Body of pancreas (tissue), 4 donors: ENCODE measurements at regions not wholly inside any gene's neighbourhood (a gene's known extent, or its start where the extent isn't known, plus 50 kb on each side); places are given as distances from the start of the nearest gene placed in this dataset.
"Not testable (repeated sequence)": the region's sequence is repeated elsewhere in the genome, so short reads cannot be mapped to it uniquely, and the experiment has no call there.

Experiments used
- ATAC-seq: fragments of 150-250 bp; one replicate; pipeline ENCODE4 v1.9.1; 2016
- DNase-seq, 4 donors: peaks; one replicate each; pipeline ENCODE4 v3.0.0-alpha.2; 2019
- H3K27ac ChIP-seq, 4 donors: fragments of 200-600 bp; sonication (generic); 1 replicate in 3 of 4; 2 replicates in 1 of 4; pipeline versions ENCODE4 v1.5.1 to v1.6.1; 2016 to 2019; ENCODE audit warnings: mild to moderate bottlenecking in 1 of 4, mixed read lengths in 1 of 4, moderate library complexity in 1 of 4
- H3K27me3 ChIP-seq, 2 donors: fragments of 200-600 bp; sonication (generic); one replicate each; pipeline ENCODE4 v1.6.0; 2016; ENCODE audit warnings: mild to moderate bottlenecking in 1 of 2
- H3K36me3 ChIP-seq, 2 donors: fragments of 200-600 bp; sonication (generic); replicated peaks in 1 of 2; 2 replicates each; pipeline ENCODE4 v1.5.1; 2016; ENCODE audit warnings: low read depth in 2 of 2; ENCODE audit not compliant: insufficient read depth in 1 of 2
- H3K4me1 ChIP-seq: fragments of 200-600 bp; sonication (generic); one replicate; pipeline ENCODE4 v1.6.0; 2016
- H3K4me3 ChIP-seq, 2 donors: fragments of 200-600 bp; sonication (generic); 1 replicate in 1 of 2; 2 replicates in 1 of 2; pipeline ENCODE4 v1.5.1; 2016 to 2019
- H3K9me3 ChIP-seq, 3 donors: fragments of 200-600 bp; sonication (generic); 1 replicate in 2 of 3; 2 replicates in 1 of 3; pipeline ENCODE4 v1.5.1; 2016
- POLR2A ChIP-seq, 3 donors: fragments of 450-650 bp; IDR thresholded peaks; one replicate each; pipeline ENCODE4 v1.6.1; 2016; ENCODE audit warnings: antibody characterized with exemption in 3 of 3, mild to moderate bottlenecking in 2 of 3
- WGBS, 2 donors: methylation state at CpG; one replicate each; pipeline ENCODE4 v1.1.5; 2017; 5-methylcytosine and 5-hydroxymethylcytosine counted together
- intact Hi-C: fragments of 100-400 bp; cut with DNase I; formaldehyde crosslinking; loops from one replicate; pipeline ENCODE4 v1.15.1; 2023
- TF ChIP-seq, protein P1 (sequence below), 7 experiments: fragments of 450-650 bp in 4 of 7; fragments of 200-600 bp in 3 of 7; sonication (generic) in 3 of 7; IDR thresholded peaks; one replicate each; pipeline ENCODE4 v1.5.1; 2016 to 2019; ENCODE audit warnings: antibody characterized with exemption in 7 of 7

DNA sequence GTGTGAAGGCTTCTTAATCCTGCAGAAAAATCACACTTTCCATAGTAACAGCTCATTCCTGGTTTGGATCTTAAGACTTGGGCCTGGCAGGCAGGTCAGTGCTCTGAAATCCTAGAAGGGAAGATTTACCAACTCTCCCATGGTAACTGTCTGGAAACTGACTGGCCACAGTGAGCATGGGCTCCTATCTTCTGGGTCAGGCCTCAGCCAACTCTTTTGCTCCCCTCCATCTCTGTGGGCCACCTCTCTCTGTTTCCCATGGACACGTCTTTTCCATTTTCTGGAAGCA, 86.7 kb downstream of the ACAA2 start:
- Histone ChIP-seq H3K9me3 (no peaks in the 10 kb centered on the region), H3K27ac (no peak overlapping the region), H3K36me3 (no peaks in the 10 kb centered on the region), H3K4me3 (no peak overlapping the region), H3K27me3 (no peaks in the 10 kb centered on the region), H3K4me1 (peaks cover 8% of the 10 kb centered on the region)
- intact Hi-C loops: no loop called here
- TF ChIP-seq, protein P1, sequence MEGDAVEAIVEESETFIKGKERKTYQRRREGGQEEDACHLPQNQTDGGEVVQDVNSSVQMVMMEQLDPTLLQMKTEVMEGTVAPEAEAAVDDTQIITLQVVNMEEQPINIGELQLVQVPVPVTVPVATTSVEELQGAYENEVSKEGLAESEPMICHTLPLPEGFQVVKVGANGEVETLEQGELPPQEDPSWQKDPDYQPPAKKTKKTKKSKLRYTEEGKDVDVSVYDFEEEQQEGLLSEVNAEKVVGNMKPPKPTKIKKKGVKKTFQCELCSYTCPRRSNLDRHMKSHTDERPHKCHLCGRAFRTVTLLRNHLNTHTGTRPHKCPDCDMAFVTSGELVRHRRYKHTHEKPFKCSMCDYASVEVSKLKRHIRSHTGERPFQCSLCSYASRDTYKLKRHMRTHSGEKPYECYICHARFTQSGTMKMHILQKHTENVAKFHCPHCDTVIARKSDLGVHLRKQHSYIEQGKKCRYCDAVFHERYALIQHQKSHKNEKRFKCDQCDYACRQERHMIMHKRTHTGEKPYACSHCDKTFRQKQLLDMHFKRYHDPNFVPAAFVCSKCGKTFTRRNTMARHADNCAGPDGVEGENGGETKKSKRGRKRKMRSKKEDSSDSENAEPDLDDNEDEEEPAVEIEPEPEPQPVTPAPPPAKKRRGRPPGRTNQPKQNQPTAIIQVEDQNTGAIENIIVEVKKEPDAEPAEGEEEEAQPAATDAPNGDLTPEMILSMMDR (IDR thresholded peaks at IDR 0.05): no peak
- no peak for TF ChIP-seq POLR2A (IDR thresholded peaks at IDR 0.05)
- 89 to 90% methylated on average over 1 of the region's 1 CpG for WGBS, 2 donors
- DNase-seq: no peak
- no peak for ATAC-seq

DNA sequence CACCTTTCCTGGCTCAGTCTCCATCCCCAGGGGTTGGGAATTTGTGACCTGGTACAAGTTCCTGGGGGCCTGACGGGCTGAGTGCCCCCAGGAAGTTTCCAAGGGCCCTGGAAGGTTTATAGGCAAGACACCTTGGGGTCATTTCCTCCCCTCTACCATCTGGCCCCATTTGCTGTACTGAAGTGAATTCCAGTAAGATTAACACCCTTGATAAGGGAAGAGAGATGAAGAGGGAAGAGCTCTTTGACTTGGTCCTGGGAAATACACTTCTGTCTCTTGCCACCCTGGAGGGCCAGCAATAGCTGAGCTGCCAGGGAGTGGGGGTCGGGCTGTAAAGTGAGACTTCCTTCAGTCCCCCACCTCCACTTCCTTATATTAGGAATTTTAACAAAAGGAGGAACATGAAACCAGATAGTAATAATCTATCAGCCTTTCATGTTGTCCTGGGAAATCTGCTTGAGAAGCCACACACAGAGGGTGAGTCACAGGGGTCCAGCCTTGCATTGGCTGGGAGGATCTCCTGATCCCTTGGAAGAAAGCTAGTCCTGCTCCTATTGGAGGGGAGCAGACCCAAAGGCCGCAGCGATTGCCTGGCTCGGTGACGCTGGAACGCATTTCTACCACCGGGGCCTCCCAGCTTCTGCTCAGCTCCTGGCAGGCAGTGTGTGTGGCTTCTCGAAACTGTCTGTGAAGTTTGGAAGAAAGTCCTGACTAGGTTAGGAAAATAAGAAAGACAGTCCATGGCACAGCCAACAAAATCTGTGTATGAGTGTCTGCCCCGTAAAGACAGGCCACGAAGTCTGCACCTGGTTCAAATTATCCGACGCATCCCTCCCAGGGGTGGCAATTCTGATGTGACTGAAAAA, 87.3 kb downstream of the ACAA2 start:
- 80 to 89% methylated on average over 13 of the region's 13 CpGs for WGBS, 2 donors
- Histone ChIP-seq H3K4me3 (no peak overlapping the region), H3K27me3 (no peaks in the 10 kb centered on the region), H3K27ac (peak overlapping the region in 1 of 4 donors; percentile 41), H3K4me1 (peaks cover 2% of the 10 kb centered on the region), H3K36me3 (no peaks in the 10 kb centered on the region), H3K9me3 (no peaks in the 10 kb centered on the region)
- DNase-seq (peak; percentile 22 to 46 (median 36)), ATAC-seq (peak; percentile 52)
- TF ChIP-seq, protein P1 (IDR thresholded peaks at IDR 0.05): no peak
- TF ChIP-seq POLR2A (IDR thresholded peaks at IDR 0.05): no peak
- intact Hi-C loops: no loop called here

DNA sequence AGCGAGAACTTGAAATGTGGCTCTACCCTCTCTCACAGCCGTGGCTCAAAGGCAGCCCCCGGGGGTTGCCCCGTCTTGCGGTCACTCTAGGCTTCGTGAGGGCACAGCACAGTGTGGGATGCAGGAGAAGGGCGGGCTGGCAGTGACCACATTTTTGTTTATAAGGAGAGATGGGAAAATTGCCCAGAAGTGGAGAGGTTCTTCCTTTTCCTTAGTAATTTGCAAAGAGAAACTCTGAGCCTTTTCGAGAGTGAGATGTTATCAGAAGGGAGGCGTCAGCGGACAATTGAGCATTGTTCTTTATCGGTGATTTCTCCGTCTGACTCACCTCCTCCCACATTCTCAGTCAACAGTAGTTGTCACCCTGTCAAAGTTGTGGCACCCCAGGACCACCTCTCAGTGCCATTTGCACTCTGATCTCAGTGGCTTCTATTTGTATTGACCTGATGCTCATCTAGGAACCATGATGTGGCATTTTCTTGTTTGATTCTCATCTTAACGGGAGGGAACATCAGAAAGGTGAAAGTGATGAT, 89.6 kb downstream of the ACAA2 start:
- no peak overlapping the region for H3K27ac ChIP-seq
- 29 to 51% methylated on average over 13 of the region's 13 CpGs for WGBS, 2 donors
- peak; percentile 34 for ATAC-seq
- no peaks in the 10 kb centered on the region for H3K27me3 ChIP-seq
- H3K9me3 ChIP-seq: no peaks in the 10 kb centered on the region
- TF ChIP-seq, protein P1 (IDR thresholded peaks at IDR 0.05): no peak
- TF ChIP-seq POLR2A (IDR thresholded peaks at IDR 0.05): no peak
- no peaks in the 10 kb centered on the region for H3K36me3 ChIP-seq
- DNase-seq: no peak
- intact Hi-C loops: no loop called here
- H3K4me1 ChIP-seq: no peaks in the 10 kb centered on the region
- no peak overlapping the region for H3K4me3 ChIP-seq

DNA sequence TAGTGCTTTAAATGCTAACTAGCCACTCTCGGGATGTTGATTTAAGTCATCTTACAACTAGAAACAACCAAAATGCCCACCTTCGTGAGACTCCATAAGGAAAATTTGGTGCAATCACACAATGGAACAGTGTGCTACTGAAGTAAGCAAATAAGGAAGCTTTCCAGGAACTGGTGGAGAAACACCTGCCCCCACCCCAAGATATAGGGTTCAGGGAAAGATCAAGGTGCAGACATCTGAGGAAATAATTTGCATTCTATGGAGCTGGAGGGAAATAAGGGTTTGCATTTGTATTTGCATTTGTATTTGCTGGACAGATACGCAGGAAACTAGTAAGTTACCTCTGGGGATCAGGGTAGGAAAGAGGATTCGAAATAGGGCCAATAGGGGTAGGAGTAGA, 90.9 kb downstream of the ACAA2 start:
- ATAC-seq (no peak), DNase-seq (no peak)
- Histone ChIP-seq H3K4me1 (no peaks in the 10 kb centered on the region), H3K4me3 (no peak overlapping the region), H3K9me3 (no peaks in the 10 kb centered on the region), H3K27me3 (no peaks in the 10 kb centered on the region), H3K27ac (no peak overlapping the region), H3K36me3 (no peaks in the 10 kb centered on the region)
- 58% methylated on average over 4 of the region's 4 CpGs for WGBS, 2 donors
- intact Hi-C loops: no loop called here
- TF ChIP-seq, protein P1 (IDR thresholded peaks at IDR 0.05): no peak
- TF ChIP-seq POLR2A (IDR thresholded peaks at IDR 0.05): no peak

DNA sequence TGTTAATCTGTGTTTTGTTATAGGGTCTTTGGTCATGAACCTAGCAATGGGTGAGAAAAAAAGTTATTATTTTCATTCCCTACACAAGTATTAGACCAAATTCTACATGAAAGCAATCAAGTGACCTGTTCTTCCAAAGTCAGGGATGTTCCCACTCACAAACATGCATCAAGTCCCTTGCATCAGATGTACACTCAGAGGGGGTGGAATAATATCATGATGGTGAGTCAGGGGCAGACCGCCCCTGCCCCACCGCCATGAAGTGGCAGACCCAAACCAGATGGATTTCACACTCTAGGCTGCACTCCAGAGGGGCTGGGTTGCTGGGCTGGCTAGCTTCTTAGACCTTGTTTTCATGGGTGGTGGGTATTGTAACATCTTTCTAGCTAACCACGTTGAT, 91.4 kb downstream of the ACAA2 start:
- 10 to 71% methylated on average over 1 to 3 of the region's 3 CpGs for WGBS, 2 donors
- intact Hi-C loops: no loop called here
- ATAC-seq: no peak
- Histone ChIP-seq H3K9me3 (no peaks in the 10 kb centered on the region), H3K27ac (no peak overlapping the region), H3K4me1 (no peaks in the 10 kb centered on the region), H3K4me3 (no peak overlapping the region), H3K27me3 (no peaks in the 10 kb centered on the region), H3K36me3 (no peaks in the 10 kb centered on the region)
- no peak for DNase-seq
- TF ChIP-seq, protein P1 (IDR thresholded peaks at IDR 0.05): no peak
- no peak for TF ChIP-seq POLR2A (IDR thresholded peaks at IDR 0.05)

DNA sequence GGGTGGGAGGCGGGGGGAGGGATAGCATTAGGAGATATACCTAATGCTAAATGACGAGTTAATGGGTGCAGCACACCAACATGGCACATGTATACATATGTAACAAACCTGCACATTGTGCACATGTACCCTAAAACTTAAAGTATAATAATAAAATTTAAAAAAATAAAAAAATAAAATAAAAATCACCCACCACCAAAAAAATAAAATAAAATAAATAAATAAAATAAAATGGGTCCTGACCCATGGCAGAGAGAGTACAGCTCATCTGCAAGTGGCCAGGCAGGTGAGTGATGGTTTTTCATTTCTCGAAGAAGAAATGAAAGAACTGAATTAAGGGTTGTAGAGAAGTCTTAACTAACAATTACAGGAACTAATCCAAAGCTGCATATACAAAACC, 92.4 kb downstream of the ACAA2 start:
- H3K27me3 ChIP-seq, H3K36me3 ChIP-seq, H3K4me3 ChIP-seq, ATAC-seq, DNase-seq, H3K9me3 ChIP-seq, H3K4me1 ChIP-seq, intact Hi-C loops, H3K27ac ChIP-seq: not testable (repeated sequence)
- 66 to 86% methylated on average over 3 of the region's 3 CpGs for WGBS, 2 donors
